GM12875 (cell line): ENCODE measurements at regions not wholly inside any gene's neighbourhood (a gene's known extent, or its start where the extent isn't known, plus 50 kb on each side); places are given as distances from the start of the nearest gene placed in this dataset.

Source experiments
- H3K4me3 ChIP-seq: one replicate; pipeline ENCODE4 v1.5.1; 2011; ENCODE audit warnings: low read depth, low read length, control low read depth
- TF ChIP-seq, protein P1 (sequence below): IDR thresholded peaks from 2 replicates; pipeline ENCODE4 v1.5.1; 2011; ENCODE audit warnings: low read depth, mild to moderate bottlenecking, control low read depth, inconsistent platforms, low read length, moderate library complexity, borderline replicate concordance; ENCODE audit not compliant: insufficient read depth

DNA sequence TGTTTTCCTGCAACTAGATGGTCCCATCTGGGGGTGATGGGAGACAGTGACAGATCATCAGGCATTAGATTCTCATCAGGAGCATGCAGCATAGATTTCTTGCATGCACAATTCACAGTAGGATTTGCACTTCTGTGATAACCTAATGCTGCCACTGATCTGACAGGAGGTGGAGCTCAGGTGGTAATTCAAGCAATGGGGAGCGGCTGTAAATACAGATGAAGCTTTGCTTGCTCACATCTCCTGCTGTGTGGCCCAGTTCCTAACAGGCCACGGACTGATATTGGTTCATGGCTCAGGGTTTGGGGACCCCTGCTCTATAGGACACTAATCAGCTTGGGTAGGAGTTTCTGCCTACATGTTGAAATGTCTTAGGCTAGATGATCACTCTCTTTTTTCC is 320.0 kb downstream of the PRDM2 start:
- no peak overlapping the region for H3K4me3 ChIP-seq
- TF ChIP-seq, protein P1, sequence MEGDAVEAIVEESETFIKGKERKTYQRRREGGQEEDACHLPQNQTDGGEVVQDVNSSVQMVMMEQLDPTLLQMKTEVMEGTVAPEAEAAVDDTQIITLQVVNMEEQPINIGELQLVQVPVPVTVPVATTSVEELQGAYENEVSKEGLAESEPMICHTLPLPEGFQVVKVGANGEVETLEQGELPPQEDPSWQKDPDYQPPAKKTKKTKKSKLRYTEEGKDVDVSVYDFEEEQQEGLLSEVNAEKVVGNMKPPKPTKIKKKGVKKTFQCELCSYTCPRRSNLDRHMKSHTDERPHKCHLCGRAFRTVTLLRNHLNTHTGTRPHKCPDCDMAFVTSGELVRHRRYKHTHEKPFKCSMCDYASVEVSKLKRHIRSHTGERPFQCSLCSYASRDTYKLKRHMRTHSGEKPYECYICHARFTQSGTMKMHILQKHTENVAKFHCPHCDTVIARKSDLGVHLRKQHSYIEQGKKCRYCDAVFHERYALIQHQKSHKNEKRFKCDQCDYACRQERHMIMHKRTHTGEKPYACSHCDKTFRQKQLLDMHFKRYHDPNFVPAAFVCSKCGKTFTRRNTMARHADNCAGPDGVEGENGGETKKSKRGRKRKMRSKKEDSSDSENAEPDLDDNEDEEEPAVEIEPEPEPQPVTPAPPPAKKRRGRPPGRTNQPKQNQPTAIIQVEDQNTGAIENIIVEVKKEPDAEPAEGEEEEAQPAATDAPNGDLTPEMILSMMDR: no peak

DNA sequence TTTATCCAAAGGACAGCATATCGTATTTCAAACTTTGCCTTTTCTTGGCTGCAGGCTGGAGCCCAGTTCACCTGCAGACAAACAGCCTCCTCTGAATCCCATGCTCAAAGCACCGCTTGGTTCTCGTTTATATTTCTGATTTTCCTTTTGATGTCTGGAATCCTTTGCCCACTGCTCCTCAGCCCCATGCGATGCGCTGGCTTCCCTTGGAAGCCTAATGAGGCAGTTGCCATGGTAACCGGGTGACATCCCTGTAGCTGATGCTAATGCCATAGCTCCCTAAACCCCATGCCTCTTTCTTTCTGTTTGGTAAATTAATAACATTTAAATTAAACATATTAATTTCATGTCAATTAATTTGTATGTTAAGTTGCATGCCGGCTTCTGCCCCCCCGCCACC is 327.1 kb downstream of the PRDM2 start:
- no peak overlapping the region for H3K4me3 ChIP-seq
- TF ChIP-seq, protein P1: no peak

DNA sequence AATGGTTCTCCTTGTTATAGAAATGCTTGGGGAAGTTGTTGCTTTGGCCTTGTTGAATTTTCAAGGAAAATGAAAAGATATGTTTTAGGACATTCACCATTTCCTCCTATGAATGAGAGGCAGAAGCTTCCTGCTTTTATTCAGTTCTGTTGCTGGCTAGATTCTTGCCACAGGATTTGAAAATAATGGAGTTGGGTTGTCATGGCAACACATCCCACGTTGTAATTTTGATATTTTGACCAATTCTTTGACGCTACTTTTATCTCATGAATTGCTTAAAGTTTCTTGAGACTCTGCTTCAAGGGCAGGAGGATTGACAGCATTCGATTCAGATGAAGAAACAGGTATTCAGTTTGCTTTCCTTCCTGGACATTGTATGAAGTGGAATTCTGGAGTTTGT is 331.5 kb downstream of the PRDM2 start:
- TF ChIP-seq, protein P1: no peak
- no peak overlapping the region for H3K4me3 ChIP-seq

DNA sequence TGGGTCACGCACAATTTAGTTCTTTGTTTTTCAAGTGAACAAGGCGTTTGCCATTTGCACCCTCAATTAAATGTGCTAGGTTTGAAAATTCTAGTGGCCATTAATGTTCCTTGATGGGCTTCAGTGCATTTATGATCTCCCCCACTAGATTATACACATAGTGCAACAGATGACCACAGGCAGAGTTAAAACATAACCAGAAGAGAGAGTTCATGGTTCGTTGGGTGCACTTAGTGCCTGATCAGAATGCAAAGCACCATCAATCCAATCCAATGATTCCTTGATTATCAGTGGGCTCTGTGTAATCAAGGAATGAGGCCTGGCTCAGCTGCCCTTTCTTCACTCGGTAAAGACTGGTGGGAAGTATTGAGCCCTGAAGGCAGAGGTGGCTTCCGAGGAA is 334.5 kb downstream of the PRDM2 start:
- TF ChIP-seq, protein P1: no peak
- H3K4me3 ChIP-seq: no peak overlapping the region

DNA sequence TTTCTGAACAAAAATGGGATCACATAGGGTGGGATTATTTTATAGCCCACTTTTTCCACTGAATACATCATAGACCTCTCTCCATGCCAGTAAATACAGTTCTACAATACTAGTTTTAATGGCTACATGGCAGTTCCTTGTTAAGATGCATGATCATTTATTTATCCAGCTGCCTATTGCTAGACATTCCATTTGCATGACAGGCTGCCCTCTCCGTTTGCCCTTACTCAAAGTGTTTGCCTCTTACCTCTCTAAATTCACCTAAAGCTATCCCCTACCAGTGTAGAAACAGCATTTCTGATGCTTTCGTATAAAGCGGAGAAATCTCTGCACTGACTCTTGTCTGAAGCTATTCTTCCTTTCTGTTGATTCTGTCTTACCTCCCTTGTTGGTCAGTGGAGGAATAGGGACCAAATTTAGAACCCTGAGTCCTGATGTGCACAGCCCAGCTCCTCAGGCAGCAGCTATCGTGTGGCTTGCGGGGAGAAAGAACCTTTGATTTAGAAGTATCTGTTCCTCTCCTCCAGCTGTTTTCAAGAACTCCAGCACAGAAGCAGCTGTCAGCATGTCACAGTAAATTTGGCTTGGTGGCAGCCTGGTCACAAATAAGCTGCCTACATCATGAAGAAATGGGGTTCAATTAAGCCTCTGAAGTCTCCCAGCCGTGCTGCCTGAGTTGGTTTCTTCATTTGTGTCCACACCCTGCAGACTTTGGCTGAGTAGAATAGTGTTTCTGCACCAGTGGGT is 337.3 kb downstream of the PRDM2 start:
- no peak overlapping the region for H3K4me3 ChIP-seq
- TF ChIP-seq, protein P1: no peak

DNA sequence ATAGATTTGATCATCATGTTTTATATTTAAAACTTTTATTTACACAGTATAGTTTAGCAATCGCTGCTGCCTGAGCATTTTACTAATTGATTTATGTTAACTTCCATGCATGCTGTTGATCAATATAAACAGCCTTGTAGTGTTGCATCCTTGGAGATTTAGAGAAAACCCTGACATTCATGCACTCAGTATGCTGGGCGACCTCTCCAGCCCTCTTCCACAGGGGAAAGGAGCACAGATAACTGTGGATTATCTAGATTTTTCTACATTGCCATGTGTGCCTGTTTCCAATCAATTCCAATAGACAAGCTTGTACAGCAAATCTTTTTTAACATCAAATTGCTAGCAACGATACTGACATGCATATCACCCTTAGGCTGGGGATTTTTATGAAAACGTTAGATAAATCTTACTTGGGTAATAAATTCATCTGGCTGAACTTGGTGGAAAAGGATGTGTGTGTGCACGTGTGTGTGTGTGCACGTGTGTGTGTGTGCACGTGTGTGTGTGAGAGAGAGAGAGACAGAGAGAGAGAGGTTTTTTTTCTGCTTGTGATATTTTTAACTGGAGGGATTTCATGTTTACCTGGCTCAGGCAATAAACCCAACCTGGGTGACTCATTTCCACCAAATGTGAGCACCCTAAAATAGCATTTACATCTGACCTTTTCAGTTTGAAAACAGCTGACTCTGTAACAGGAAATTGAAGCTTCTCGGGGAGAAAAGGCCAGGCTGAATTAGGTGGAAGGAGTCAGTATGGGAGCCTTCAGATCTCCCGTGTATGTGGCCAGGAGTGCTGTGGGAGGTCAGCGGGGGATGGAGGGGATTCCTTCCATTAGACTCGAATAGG is 339.8 kb downstream of the PRDM2 start:
- TF ChIP-seq, protein P1: no peak
- no peak overlapping the region for H3K4me3 ChIP-seq
